CD14-positive monocyte (primary cell): ENCODE measurements at regions not wholly inside any gene's neighbourhood (a gene's known extent, or its start where the extent isn't known, plus 50 kb on each side); places are given as distances from the start of the nearest gene placed in this dataset.

ENCODE experiments used
- DNase-seq, 3 donors: peaks; one replicate each; pipeline ENCODE4 v3.0.0-alpha.2; 2011 to 2022
- H2AFZ ChIP-seq: 2 replicates; pipeline ENCODE4 v1.6.0; 2012; ENCODE audit warnings: mild to moderate bottlenecking, low read depth, low read length, inconsistent platforms; ENCODE audit not compliant: insufficient read depth, poor library complexity, severe bottlenecking
- H3K27ac ChIP-seq, 2 donors: 1 replicate in 1 of 2; 2 replicates in 1 of 2; pipeline ENCODE4 v1.5.1; 2012 to 2013; ENCODE audit warnings: low read length in 2 of 2, control low read depth in 1 of 2, inconsistent platforms in 1 of 2, low read depth in 1 of 2, mild to moderate bottlenecking in 1 of 2
- H3K27me3 ChIP-seq, 2 donors: one replicate each; pipeline versions ENCODE4 v1.6.0 to v1.6.1; 2011 to 2013; ENCODE audit warnings: low read length in 2 of 2; ENCODE audit not compliant: control insufficient read depth in 2 of 2, insufficient read depth in 2 of 2
- H3K36me3 ChIP-seq, 2 donors: replicated peaks in 1 of 2; 1 replicate in 1 of 2; 2 replicates in 1 of 2; pipeline versions ENCODE4 v1.5.1 to v1.6.1; 2012 to 2013; ENCODE audit warnings: low read length in 2 of 2, control low read depth in 1 of 2, inconsistent platforms in 1 of 2, mild to moderate bottlenecking in 1 of 2; ENCODE audit not compliant: insufficient read depth in 2 of 2, control insufficient read depth in 1 of 2
- H3K4me1 ChIP-seq, 2 donors: 1 replicate in 1 of 2; 2 replicates in 1 of 2; pipeline versions ENCODE4 v1.5.1 to v1.6.1; 2012 to 2013; ENCODE audit warnings: low read length in 2 of 2, control low read depth in 1 of 2, inconsistent platforms in 1 of 2, mild to moderate bottlenecking in 1 of 2, moderate library complexity in 1 of 2; ENCODE audit not compliant: insufficient read depth in 2 of 2, control insufficient read depth in 1 of 2
- H3K4me2 ChIP-seq: replicated peaks from 2 replicates; pipeline ENCODE3; 2012; ENCODE audit warnings: low read length, moderate library complexity, mild to moderate bottlenecking; ENCODE audit not compliant: poor library complexity, severe bottlenecking; ENCODE audit errors: extremely low read depth
- H3K4me3 ChIP-seq, 3 experiments: fragments of 200-600 bp in 1 of 3; sonication (generic) in 1 of 3; replicated peaks in 1 of 3; 1 replicate in 2 of 3; 2 replicates in 1 of 3; pipeline ENCODE4 v1.5.1; 2011 to 2013; ENCODE audit warnings: low read length in 3 of 3, mild to moderate bottlenecking in 3 of 3, control low read depth in 2 of 3, low read depth in 2 of 3, inconsistent platforms in 1 of 3, moderate library complexity in 1 of 3
- H3K79me2 ChIP-seq: 2 replicates; pipeline ENCODE4 v1.6.0; 2012; ENCODE audit warnings: mild to moderate bottlenecking, control low read depth, inconsistent platforms, low read length, moderate library complexity; ENCODE audit not compliant: insufficient read depth
- H3K9ac ChIP-seq: 2 replicates; pipeline ENCODE4 v1.6.0; 2017; ENCODE audit warnings: low read length, mild to moderate bottlenecking; ENCODE audit not compliant: insufficient read depth, poor library complexity, severe bottlenecking
- H3K9me3 ChIP-seq, 2 donors: replicated peaks in 1 of 2; 1 replicate in 1 of 2; 2 replicates in 1 of 2; pipeline versions ENCODE4 v1.5.1 to v1.6.1; 2012 to 2013; ENCODE audit warnings: low read length in 2 of 2, control low read depth in 1 of 2; ENCODE audit not compliant: control insufficient read depth in 1 of 2, insufficient read depth in 1 of 2
- H4K20me1 ChIP-seq: 2 replicates; pipeline ENCODE4 v1.6.0; 2012; ENCODE audit warnings: mild to moderate bottlenecking, low read length, control low read depth, moderate library complexity; ENCODE audit not compliant: insufficient read depth
- H3K27ac Mint-ChIP-seq, 7 donors: one replicate each; pipeline ENCODE4 v1.8.0; 2020; ENCODE audit warnings: mild to moderate bottlenecking in 7 of 7, mixed read lengths in 7 of 7, moderate library complexity in 6 of 7, inconsistent platforms in 2 of 7
- H3K27me3 Mint-ChIP-seq, 3 donors: one replicate each; pipeline ENCODE4 v1.8.0; 2021 to 2022; ENCODE audit warnings: low read depth in 3 of 3, mild to moderate bottlenecking in 3 of 3, mixed read lengths in 3 of 3, moderate library complexity in 3 of 3, inconsistent platforms in 1 of 3
- H3K36me3 Mint-ChIP-seq, 2 donors: one replicate each; pipeline ENCODE4 v1.8.0; 2020; ENCODE audit warnings: mixed read lengths in 2 of 2, inconsistent platforms in 1 of 2, mild to moderate bottlenecking in 1 of 2
- H3K4me1 Mint-ChIP-seq: one replicate; pipeline ENCODE4 v1.8.0; 2020; ENCODE audit warnings: mild to moderate bottlenecking, mixed read lengths
- H3K4me3 Mint-ChIP-seq, 2 donors: one replicate each; pipeline ENCODE4 v1.8.0; 2020; ENCODE audit warnings: mild to moderate bottlenecking in 2 of 2, mixed read lengths in 2 of 2, moderate library complexity in 1 of 2
- H3K9me3 Mint-ChIP-seq, 7 donors: one replicate each; pipeline ENCODE4 v1.8.0; 2020 to 2022; ENCODE audit warnings: mixed read lengths in 7 of 7, mild to moderate bottlenecking in 6 of 7, moderate library complexity in 6 of 7, inconsistent platforms in 2 of 7
- WGBS: methylation state at CpG from one replicate; pipeline ENCODE4 v1.1.5; 2013; ENCODE audit warnings: missing lambda C conversion rate; ENCODE audit not compliant: insufficient coverage; 5-methylcytosine and 5-hydroxymethylcytosine counted together
- intact Hi-C, 2 donors: fragments of 100-400 bp; cut with micrococcal nuclease; formaldehyde crosslinking; loops; one replicate each; pipeline versions ENCODE4 v1.15.0 to v1.15.1; 2023
- TF ChIP-seq, protein P1 (sequence below): fragments of 200-600 bp; IDR thresholded peaks from one replicate; pipeline ENCODE4 v1.8.0; 2022; ENCODE audit warnings: antibody characterized with exemption, mild to moderate bottlenecking

DNA sequence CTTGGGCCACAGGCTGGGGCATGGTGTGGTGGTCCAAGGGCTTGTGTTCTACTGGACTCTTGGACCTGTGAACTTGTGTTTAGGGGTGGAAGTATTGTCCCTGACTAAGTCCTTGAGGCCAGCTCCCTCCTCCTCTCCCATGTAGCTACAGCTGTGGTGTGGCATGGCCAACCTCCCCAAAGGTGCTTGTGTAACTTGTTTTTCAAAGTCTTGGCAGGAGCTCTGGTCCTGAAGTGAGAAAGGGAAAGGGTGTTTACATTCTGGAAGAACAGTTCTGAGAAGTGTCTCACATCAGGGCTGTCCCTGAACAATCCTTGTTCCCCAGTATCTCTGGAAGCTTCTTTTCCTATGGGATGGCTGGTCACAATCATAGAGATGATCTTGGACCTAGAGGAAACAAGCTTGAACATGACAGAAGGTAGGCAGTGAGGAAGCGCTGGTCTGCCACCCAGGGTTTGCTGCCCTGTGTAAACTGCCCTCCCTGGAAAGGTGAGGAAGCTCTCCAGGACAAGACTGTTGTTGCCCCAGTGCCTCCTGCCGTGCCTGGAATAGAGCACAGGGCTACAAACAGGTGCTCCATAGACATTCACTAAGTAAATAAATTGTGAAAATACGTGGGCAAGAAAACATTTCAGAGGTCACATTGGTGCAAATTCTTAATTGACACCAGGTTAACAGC lies 64.6 kb upstream of the KLF9 start:
- intact Hi-C loops = no loop called here
- Histone ChIP-seq H3K4me1 (no peaks in the 10 kb centered on the region), H3K27ac (no peak overlapping the region), H4K20me1 (no peaks in the 10 kb centered on the region), H3K27me3 (no peaks in the 10 kb centered on the region), H3K4me3 (no peak overlapping the region), H3K79me2 (no peaks in the 10 kb centered on the region), H2AFZ (no peak overlapping the region), H3K4me2 (no peak overlapping the region), H3K36me3 (no peaks in the 10 kb centered on the region), H3K9ac (no peak overlapping the region), H3K9me3 (no peaks in the 10 kb centered on the region)
- no peaks in the 10 kb centered on the region for H3K9me3 Mint-ChIP-seq
- H3K4me1 Mint-ChIP-seq = no peaks in the 10 kb centered on the region
- no peaks in the 10 kb centered on the region for H3K36me3 Mint-ChIP-seq
- WGBS = no CpG with 5 or more reads among the region's 3 CpGs
- H3K27me3 Mint-ChIP-seq = peaks cover 0 to 4% (median 0%) of the 10 kb centered on the region in 3 donors
- H3K4me3 Mint-ChIP-seq = no peak overlapping the region
- DNase-seq = no peak
- H3K27ac Mint-ChIP-seq = no peak overlapping the region
- TF ChIP-seq, protein P1, sequence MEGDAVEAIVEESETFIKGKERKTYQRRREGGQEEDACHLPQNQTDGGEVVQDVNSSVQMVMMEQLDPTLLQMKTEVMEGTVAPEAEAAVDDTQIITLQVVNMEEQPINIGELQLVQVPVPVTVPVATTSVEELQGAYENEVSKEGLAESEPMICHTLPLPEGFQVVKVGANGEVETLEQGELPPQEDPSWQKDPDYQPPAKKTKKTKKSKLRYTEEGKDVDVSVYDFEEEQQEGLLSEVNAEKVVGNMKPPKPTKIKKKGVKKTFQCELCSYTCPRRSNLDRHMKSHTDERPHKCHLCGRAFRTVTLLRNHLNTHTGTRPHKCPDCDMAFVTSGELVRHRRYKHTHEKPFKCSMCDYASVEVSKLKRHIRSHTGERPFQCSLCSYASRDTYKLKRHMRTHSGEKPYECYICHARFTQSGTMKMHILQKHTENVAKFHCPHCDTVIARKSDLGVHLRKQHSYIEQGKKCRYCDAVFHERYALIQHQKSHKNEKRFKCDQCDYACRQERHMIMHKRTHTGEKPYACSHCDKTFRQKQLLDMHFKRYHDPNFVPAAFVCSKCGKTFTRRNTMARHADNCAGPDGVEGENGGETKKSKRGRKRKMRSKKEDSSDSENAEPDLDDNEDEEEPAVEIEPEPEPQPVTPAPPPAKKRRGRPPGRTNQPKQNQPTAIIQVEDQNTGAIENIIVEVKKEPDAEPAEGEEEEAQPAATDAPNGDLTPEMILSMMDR = no peak

DNA sequence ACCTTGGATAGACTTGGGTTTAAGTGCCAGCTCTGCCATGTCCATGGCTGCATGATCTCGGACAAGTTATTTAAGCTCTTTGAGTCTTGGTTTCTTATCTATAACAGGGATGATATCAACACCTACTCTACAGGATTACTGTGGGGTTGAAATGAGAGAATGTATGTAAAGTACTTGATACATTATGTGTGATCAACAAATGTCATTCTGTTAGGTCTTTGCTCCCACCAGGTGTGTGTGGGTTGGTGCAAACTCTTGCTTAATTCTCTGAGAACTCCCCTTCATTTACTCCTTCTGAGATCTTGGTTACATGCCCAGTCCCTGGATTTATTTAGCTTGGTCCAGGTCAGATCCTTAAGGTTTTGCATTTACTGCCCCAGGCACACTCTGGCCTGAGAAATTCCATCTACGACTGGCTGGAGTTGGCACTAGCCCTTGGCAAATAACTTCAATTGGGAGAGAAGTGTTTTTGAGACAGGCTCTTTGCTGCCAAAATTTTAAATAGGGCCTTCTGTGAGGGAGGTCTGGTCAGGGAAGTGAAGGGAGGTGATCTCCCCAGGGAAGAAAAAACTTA lies 63.5 kb upstream of the KLF9 start:
- Mint-ChIP-seq H3K4me3 (no peak overlapping the region), H3K4me1 (no peaks in the 10 kb centered on the region)
- intact Hi-C loops = no loop called here

More for the DNA sequence above, 63.5 kb upstream of the KLF9 start:
- Histone ChIP-seq H3K4me3 (no peak overlapping the region), H4K20me1 (no peaks in the 10 kb centered on the region), H3K4me1 (no peaks in the 10 kb centered on the region), H3K4me2 (no peak overlapping the region), H3K36me3 (no peaks in the 10 kb centered on the region), H3K27me3 (no peaks in the 10 kb centered on the region), H3K9ac (no peak overlapping the region), H3K79me2 (no peaks in the 10 kb centered on the region), H3K9me3 (no peaks in the 10 kb centered on the region), H3K27ac (no peak overlapping the region), H2AFZ (no peak overlapping the region)
- H3K9me3 Mint-ChIP-seq = no peaks in the 10 kb centered on the region
- no peaks in the 10 kb centered on the region for H3K36me3 Mint-ChIP-seq
- peaks cover 0 to 1% (median 0%) of the 10 kb centered on the region in 3 donors for H3K27me3 Mint-ChIP-seq
- no CpG with 5 or more reads among the region's 2 CpGs for WGBS
- no peak overlapping the region for H3K27ac Mint-ChIP-seq
- TF ChIP-seq, protein P1 = no peak
- DNase-seq = no peak
